Right lobe of liver (tissue), 6 donors: ENCODE measurements at regions not wholly inside any gene's neighbourhood (a gene's known extent, or its start where the extent isn't known, plus 50 kb on each side); places are given as distances from the start of the nearest gene placed in this dataset.

Source experiments
- ATAC-seq, 4 donors: fragments of 200-7000 bp; cut with Tn5 transposase; one replicate each; pipeline ENCODE4 v1.9.1; 2020; ENCODE audit warnings: mild to moderate bottlenecking in 4 of 4, moderate library complexity in 4 of 4
- DNase-seq, 3 donors: peaks; one replicate each; pipeline ENCODE4 v3.0.0-alpha.2; 2020
- H3K27ac ChIP-seq, 3 donors: fragments of 200-600 bp; one replicate each; pipeline ENCODE4 v1.8.0; 2022
- H3K27me3 ChIP-seq, 2 donors: fragments of 200-600 bp; one replicate each; pipeline ENCODE4 v1.8.0; 2022
- H3K36me3 ChIP-seq, 4 donors: fragments of 200-600 bp; sonication (generic) in 1 of 4; one replicate each; pipeline versions ENCODE4 v1.5.1 to v1.8.0; 2017 to 2022; ENCODE audit warnings: control low read depth in 1 of 4
- H3K4me1 ChIP-seq, 4 donors: fragments of 200-600 bp; sonication (generic) in 1 of 4; one replicate each; pipeline versions ENCODE4 v1.5.1 to v1.8.0; 2017 to 2022; ENCODE audit warnings: control low read depth in 1 of 4
- H3K4me3 ChIP-seq, 3 donors: fragments of 200-600 bp; one replicate each; pipeline ENCODE4 v1.8.0; 2022
- H3K9me3 ChIP-seq, 4 donors: fragments of 200-600 bp; sonication (generic) in 1 of 4; one replicate each; pipeline versions ENCODE4 v1.5.1 to v1.8.0; 2017 to 2022; ENCODE audit warnings: control low read depth in 1 of 4
- POLR2A ChIP-seq: fragments of 450-650 bp; IDR thresholded peaks from one replicate; pipeline ENCODE4 v1.6.1; 2017; ENCODE audit warnings: antibody characterized with exemption, mild to moderate bottlenecking
- WGBS: methylation state at CpG from one replicate; pipeline ENCODE4 v1.1.6; 2018; ENCODE audit warnings: low coverage, low lambda C conversion rate; ENCODE audit not compliant: insufficient coverage; ENCODE audit errors: missing lambda C conversion rate; 5-methylcytosine and 5-hydroxymethylcytosine counted together
- intact Hi-C, 2 donors: fragments of 100-400 bp; cut with DNase I; formaldehyde crosslinking; loops; one replicate each; pipeline versions ENCODE4 v1.11.2 to v1.14.1; 2022
- TF ChIP-seq, protein P1 (sequence below), 4 donors: fragments of 200-600 bp in 3 of 4; fragments of 450-650 bp in 1 of 4; IDR thresholded peaks; one replicate each; pipeline versions ENCODE4 v1.5.1 to v1.8.0; 2016 to 2022; ENCODE audit warnings: antibody characterized with exemption in 4 of 4, mild to moderate bottlenecking in 2 of 4
- donor health status: DM: no; HTN: yes; CAD: no.
- donor health status: DM: no; HTN: no; CAD: no.
- donor health status: DM: no; HTN: no; CAD: no.
- donor health status: DM: no; HTN: yes; CAD: no.
- donor health status: DM: no; HTN: yes; CAD: no.

DNA sequence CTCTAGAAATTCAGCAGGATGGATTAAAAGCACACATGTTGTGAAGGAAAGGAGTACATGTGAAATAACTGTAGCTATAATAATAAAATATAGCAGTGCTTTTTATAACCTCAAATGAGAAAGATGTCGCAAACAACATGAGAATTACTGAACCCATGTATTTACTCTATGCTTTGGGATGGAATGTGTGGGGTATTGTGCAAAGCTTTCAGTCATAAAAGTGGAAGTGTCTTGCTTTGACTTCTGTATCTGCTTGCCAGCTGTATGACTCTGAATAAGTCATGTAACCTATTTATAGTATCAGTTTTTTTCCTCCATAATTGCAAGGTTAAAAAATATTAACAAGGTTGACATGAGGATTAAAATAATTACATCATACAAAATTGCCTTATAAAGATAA, 519.3 kb upstream of the CADM2 start:
- Histone ChIP-seq H3K27ac (no peak overlapping the region), H3K4me1 (no peaks in the 10 kb centered on the region), H3K4me3 (no peak overlapping the region), H3K36me3 (no peaks in the 10 kb centered on the region), H3K27me3 (no peaks in the 10 kb centered on the region), H3K9me3 (no peaks in the 10 kb centered on the region)
- intact Hi-C loops, result no loop called here
- ATAC-seq, result no peak
- 88% methylated on average over 1 of the region's 1 CpG for WGBS
- no peak for DNase-seq
- TF ChIP-seq, protein P1, sequence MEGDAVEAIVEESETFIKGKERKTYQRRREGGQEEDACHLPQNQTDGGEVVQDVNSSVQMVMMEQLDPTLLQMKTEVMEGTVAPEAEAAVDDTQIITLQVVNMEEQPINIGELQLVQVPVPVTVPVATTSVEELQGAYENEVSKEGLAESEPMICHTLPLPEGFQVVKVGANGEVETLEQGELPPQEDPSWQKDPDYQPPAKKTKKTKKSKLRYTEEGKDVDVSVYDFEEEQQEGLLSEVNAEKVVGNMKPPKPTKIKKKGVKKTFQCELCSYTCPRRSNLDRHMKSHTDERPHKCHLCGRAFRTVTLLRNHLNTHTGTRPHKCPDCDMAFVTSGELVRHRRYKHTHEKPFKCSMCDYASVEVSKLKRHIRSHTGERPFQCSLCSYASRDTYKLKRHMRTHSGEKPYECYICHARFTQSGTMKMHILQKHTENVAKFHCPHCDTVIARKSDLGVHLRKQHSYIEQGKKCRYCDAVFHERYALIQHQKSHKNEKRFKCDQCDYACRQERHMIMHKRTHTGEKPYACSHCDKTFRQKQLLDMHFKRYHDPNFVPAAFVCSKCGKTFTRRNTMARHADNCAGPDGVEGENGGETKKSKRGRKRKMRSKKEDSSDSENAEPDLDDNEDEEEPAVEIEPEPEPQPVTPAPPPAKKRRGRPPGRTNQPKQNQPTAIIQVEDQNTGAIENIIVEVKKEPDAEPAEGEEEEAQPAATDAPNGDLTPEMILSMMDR (IDR thresholded peaks at IDR 0.05), result no peak
- TF ChIP-seq POLR2A, result no peak

DNA sequence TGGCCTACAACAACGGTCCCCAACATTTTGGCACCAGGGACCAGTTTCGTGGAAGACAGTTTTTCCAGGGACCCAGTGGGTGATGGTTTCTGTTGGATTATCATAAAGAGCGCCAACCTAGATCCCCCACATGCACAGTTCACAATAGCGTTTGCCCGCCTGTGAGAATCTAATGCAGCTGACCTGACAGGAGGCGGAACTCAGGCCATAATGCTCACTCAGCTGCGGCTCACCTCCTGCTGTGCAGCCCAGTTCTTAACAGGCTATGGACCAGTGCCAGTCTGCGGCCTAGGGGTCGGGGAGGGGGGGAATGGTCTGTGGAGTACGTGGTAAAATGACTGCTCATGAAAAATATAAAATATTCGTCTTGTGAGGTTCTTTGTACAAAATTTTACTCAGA, 518.5 kb upstream of the CADM2 start:
- 50% methylated on average over 7 of the region's 11 CpGs for WGBS
- H3K9me3 ChIP-seq, result no peaks in the 10 kb centered on the region
- DNase-seq, result no peak

DNA sequence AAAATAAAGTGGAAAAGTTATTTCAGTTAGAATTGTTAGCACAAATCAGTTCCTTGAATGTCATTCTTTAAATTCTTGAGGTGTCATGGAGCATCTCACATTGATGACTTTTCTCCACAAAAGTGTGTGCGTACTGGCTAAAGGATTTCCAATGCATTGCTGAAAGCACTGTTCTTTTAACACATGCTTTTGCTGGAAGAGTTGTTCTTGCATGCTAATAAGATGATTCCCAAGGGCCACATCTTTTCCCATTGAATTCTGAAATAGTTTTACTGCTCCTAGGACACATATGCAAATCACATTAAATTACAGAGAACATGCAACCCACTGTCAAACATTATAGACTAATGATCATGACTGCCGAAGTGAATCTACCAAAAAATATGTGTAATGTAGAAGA, 516.3 kb upstream of the CADM2 start:
- 60% methylated on average over 2 of the region's 2 CpGs for WGBS
- H3K4me3 ChIP-seq, result no peak overlapping the region
- no peaks in the 10 kb centered on the region for H3K27me3 ChIP-seq
- H3K36me3 ChIP-seq, result no peaks in the 10 kb centered on the region
- no peaks in the 10 kb centered on the region for H3K4me1 ChIP-seq
- no peaks in the 10 kb centered on the region for H3K9me3 ChIP-seq
- ATAC-seq, result no peak
- H3K27ac ChIP-seq, result no peak overlapping the region
- intact Hi-C loops, result no loop called here
- TF ChIP-seq POLR2A, result no peak
- TF ChIP-seq, protein P1 (IDR thresholded peaks at IDR 0.05), result no peak
- no peak for DNase-seq

More for the DNA sequence above, 518.5 kb upstream of the CADM2 start:
- no peak for ATAC-seq
- Histone ChIP-seq H3K27me3 (no peaks in the 10 kb centered on the region), H3K4me3 (no peak overlapping the region), H3K27ac (no peak overlapping the region), H3K36me3 (no peaks in the 10 kb centered on the region), H3K4me1 (no peaks in the 10 kb centered on the region)
- TF ChIP-seq POLR2A, result no peak
- TF ChIP-seq, protein P1 (IDR thresholded peaks at IDR 0.05), result no peak
- intact Hi-C loops, result no loop called here

DNA sequence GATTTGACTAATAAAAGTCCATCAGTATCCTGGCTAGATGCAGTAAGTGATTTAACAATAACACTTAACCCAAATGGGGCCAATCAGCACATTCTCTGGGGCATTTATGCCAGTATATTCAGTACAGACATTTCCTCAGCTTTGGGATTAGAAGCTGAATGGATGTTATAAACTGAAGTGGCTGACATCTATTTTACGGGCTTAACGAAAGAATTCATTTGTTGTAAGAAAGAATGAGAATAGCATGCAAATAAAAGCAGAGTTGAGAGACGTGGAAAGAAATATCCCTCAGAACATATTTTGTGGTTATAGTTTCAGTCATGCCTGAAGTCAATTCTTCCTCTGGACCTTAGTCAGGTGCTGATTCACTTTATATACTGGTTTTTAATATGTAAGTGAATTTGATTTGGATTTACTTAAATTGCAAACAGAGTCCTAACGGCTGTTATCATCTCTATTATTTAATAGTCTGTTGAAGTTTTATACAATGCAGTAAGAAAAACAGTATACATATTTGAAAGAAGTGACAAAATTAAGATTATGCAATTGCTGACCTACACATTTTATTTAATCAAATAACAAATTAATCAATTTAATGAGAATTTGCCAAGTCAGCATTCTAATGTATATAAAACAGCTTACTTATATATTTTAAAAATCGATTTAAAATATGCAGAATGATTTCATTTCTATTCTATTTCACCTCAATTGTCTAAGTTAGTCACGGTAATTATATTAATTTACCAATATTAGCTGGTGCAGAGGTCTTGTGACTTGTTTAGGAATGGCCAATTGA, 513.9 kb upstream of the CADM2 start:
- intact Hi-C loops, result no loop called here
- no peak for DNase-seq
- no peak overlapping the region for H3K4me3 ChIP-seq
- H3K27ac ChIP-seq, result no peak overlapping the region
- ATAC-seq, result no peak
- H3K4me1 ChIP-seq, result no peaks in the 10 kb centered on the region
- WGBS, result 46% methylated on average over 6 of the region's 6 CpGs
- H3K36me3 ChIP-seq, result no peaks in the 10 kb centered on the region
- H3K9me3 ChIP-seq, result no peaks in the 10 kb centered on the region
- no peaks in the 10 kb centered on the region for H3K27me3 ChIP-seq
- TF ChIP-seq POLR2A, result no peak
- TF ChIP-seq, protein P1 (IDR thresholded peaks at IDR 0.05), result no peak
